ENCODE measurements at regions not wholly inside any gene's neighbourhood (a gene's known extent, or its start where the extent isn't known, plus 50 kb on each side); places are given as distances from the start of the nearest gene placed in this dataset.

GRCh38 chr2:18980104-18980785 is 378.2 kb downstream of the OSR1 start:
- TF ChIP-seq CTCF (conservative IDR thresholded peaks at IDR 0.05; ENCODE audit: low read depth, low read length) (no peak), CEBPB (IDR thresholded peaks at IDR 0.05; ENCODE audit: low read depth, low read length) (no peak), POLR2A (IDR thresholded peaks at IDR 0.05; ENCODE audit: low read depth, low read length) (no peak), ELK1 (IDR thresholded peaks at IDR 0.05; ENCODE audit: borderline replicate concordance, low read depth, low read length) (no peak), USF2 (IDR thresholded peaks at IDR 0.05; ENCODE audit: low read depth, low read length) (no peak)

All from IMR-90 (cell line).